Dermis blood vessel endothelial cell (primary cell): ENCODE measurements at regions not wholly inside any gene's neighbourhood (a gene's known extent, or its start where the extent isn't known, plus 50 kb on each side); places are given as distances from the start of the nearest gene placed in this dataset.
"Not testable (repeated sequence)": the region's sequence is repeated elsewhere in the genome, so short reads cannot be mapped to it uniquely, and the experiment has no call there.

Source experiments
- DNase-seq: peaks from one replicate; pipeline ENCODE4 v3.0.0; 2010

DNA sequence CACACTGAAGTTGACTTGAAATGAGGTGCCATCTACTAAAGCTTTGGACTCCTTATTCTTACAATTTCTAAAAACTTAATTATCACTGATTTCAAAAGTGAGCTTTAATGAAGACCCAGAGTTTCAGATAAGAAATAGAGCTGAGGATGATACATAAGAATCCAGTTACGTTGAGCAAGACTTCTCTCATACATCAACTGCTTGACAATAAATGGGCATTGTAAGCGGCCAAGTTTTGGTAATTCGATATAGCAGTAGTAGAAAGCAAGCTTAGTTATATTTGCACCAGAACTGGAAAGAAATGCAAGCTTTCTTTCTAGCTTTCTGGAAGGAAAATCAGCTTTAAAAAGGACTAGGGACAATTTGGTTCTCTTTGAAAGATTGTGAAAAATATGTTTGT is 1359.6 kb downstream of the FSCB start:
- no peak for DNase-seq

DNA sequence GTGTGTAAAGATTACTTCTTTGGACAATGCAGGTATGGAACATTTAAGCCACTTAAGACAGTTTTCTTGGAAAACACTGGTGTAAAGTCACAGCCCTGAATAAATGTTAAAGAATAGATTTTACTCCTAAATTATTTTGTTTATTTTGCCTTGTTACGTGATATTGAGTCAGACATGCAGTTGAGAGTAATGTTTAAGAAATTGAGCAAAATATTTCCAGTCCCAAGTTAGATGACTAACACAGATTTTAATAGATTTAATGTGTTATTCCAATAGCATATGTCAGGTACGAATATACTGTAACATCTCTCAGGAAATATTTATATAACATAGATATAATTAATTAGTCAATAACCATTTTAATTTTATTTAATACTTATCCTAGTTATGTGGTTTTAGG is 1361.7 kb downstream of the FSCB start:
- no peak for DNase-seq

DNA sequence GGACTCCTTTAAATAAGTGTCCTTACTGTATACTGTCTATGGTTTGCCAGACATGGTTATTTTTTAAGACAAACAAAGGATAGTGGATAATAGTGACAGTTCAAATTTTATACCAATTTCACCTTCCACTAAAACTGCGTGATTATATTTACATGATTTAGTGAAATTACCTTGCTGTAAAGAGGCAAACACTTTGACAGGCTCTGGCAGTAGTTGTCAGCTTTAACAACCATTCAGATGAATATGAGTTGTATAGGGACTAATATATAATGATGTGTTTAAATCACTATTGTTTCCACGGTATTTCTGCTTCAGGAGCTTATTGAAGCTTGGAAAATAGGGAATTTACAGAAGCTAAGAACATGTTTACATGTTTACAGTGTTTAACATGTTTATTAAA is 1364.0 kb downstream of the FSCB start:
- DNase-seq: no peak

DNA sequence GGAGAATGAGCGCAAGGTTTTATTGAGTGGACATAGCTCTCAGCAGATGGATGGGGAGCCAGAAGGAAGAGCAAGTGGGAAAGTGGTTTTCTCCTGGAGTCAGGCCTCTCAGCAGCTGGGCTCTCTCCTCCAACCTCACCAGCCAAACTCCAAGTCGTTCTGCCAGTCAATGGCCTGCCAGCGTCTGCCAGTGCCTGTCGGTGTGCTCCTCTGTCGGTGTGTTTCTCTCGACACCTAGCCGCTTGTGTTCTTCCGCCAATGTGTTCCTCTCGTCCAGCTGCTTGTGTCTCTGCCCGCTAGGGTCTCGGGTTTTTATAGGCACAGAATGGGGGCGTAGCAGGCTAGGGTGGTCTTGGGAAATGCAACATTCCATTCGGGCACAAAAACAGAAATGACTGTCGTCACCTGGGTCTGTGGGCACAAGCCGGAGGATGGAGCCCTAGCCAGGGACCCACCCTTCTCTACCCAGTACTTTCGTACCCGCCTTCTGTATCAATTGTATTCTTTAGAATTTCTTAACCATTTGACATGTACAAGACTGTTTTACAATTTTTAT is 1365.4 kb downstream of the FSCB start:
- DNase-seq: no peak

DNA sequence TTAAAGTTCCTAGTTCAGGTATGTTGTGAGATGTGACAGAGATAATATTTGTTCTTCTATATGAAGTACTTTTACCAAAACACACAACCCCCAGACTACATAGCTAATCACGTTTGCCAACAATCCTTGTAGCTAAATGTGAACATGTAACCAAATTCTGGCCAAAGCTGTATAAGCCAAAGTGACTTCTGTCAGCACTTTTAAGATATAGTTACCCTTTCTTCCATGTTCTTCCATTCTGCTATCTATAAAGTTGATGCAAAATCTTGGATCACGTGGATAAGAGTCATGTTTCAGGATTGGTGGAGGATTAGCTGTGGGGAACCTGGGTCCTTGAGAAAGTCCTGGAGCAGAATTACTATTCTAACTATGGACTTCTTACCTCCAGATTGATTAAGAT is 1366.6 kb downstream of the FSCB start:
- DNase-seq: no peak

DNA sequence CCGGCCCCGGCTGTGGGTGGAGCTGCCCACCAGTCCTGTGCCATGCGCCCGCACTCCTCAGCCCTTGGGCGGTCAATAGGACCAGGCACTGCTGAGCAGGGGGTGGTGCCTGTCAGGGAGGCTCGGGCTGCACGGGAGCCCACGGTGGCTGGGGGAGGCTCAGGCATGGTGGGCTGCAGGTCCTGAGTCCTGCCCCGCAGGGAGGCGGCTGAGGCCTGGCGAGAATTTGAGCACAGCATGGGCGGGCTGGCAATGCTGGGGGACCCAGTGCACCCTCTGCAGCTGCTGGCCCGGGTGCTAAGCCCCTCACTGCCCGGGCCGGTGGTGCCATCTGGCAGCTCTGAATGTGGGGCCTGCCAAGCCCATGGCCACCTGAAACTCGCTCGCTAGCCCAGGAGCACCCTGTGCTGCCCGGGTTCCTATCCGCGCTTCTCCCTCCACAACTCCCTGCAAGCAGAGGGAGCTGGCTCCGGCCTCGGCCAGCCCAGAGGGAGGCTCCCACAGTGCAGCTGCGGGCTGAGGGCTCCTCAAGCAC is 1371.1 kb downstream of the FSCB start:
- DNase-seq: no peak

DNA sequence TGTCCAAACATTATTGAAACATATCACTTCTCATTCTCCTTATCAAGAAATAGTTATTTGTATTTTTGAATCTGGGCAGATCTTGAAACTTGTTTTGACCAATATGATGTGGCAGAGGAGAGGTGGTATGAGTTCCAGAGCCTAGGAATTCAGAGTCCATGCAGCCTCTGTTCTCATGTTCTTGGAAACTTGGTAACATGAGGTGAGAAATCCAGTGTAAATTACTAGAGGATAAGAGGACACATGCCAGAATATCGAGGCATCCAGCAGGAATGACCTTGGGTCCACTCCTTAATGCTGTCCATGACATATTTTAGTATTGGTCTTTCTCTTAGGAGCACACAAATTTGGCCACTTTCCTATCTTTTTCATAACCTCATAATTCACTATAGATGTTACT is 1374.6 kb downstream of the FSCB start:
- DNase-seq: no peak

DNA sequence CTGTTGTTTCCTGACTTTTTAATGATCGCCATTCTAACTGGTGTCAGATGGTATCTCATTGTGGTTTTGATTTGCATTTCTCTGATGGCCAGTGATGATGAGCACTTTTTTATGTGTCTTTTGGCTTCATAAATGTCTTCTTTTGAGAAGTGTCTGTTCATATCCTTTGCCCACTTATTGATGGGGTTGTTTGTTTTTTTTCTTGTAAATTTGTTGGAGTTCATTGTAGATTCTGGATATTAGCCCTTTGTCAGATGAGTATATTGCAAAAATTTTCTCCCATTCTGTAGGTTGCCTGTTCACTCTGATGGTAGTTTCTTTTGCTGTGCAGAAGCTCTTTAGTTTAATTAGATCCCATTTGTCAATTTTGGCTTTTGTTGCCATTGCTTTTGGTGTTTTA is 1378.7 kb downstream of the FSCB start:
- not testable (repeated sequence) for DNase-seq

DNA sequence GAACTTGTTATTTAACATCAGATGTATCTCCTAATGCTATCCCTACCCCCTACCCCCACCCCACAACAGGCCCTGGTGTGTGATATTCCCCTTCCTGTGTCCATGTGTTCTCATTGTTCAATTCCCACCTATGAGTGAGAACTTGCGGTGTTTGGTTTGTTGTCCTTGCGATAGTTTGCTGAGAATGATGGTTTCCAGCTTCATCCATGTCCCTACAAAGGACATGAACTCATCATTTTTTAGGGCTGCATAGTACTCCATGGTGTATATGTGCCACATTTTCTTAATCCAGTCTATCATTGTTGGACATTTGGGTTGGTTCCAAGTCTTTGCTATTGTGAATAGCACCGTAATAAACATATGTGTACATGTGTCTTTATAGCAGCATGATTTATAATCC is 1379.2 kb downstream of the FSCB start:
- DNase-seq: not testable (repeated sequence)

DNA sequence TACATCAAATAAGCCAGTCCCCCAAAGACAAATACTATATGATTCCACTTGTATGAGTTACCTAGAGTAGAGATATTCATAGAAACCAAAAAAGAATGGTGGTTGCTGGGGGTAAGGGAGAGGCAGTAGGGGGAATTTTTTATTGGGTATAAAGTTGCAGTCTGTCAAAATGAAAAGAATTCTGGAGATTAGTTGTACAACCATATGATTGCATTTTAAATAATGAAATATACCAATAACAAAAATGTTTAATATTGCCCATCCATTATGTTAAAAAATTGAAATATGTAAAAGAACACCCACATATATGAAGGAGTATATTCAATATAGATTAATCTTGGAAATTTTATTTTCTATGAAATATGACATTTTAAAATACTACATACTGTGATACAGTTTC is 1383.5 kb downstream of the FSCB start:
- no peak for DNase-seq

DNA sequence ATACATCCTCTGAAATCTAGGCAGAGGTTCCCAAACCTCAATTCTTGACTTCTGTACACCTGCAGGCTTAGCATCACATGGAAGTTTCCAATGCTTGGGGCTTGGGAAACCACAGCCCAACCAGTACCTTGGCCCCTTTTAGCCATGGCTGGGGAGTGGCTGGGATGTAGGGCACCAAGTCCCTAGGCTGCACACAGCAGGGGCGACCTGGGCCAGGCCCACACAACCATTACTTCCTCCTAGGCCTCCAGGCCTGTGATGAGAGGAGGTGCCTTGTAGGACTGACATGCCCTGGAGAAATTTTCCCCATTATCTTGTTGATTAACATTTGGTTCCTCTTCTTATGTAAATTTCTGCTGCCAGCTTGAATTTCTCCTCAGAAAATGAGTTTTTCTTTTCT is 1387.4 kb downstream of the FSCB start:
- DNase-seq: no peak

DNA sequence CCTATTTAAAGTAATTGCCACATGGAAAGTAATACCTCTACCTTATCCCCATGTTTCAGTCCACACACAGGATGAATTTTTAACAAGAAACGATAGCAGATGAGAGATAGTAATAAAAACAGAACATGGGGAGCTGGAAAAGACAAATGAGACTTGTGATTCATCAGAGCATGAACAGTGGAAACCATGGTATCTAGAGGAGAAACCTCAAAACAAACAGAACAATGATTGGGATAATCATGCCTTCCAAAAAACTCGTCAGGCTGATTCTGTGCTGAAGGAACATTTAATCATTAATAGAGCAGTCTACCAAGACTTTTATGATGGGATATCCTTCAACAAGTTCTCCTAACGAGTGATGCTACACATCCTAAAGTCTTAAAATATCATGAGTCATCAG is 1390.7 kb downstream of the FSCB start:
- DNase-seq: no peak

DNA sequence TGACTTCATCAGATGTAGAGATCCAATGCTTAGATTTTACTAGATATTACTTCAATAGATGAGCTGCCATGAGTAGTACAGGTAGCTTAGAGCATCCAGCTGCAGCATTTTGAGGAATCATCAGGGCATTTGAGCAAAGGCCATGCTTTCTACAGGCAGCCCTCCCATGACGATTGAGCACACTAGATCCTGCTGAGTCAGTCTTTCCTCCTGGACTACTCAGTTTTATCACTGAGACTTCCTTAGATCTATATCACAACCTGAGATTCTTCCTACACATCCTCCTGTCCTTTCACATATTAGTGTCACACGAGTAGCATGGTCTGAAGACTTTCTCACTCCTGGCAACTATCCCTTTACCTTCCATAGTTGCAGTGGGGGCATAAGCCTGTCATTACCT is 1401.8 kb downstream of the FSCB start:
- DNase-seq: no peak

DNA sequence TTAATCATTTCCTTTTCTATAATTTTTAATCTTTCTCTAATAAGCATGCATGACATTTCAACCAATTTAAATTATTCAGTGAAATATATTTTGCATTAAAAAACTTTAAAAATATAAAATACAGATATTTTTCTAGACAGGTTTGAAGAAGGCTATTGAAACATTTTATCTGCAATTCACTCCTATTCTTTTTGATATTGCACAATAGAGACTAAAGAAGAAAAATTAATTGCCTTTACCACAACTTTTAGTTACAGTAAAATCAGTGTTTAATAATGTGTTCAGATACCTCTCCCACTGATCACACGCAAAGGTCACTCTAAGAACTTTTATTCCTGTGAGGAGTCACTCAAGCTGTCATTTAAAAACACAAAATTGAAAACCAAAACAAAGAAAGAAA is 1416.7 kb downstream of the FSCB start:
- DNase-seq: no peak

DNA sequence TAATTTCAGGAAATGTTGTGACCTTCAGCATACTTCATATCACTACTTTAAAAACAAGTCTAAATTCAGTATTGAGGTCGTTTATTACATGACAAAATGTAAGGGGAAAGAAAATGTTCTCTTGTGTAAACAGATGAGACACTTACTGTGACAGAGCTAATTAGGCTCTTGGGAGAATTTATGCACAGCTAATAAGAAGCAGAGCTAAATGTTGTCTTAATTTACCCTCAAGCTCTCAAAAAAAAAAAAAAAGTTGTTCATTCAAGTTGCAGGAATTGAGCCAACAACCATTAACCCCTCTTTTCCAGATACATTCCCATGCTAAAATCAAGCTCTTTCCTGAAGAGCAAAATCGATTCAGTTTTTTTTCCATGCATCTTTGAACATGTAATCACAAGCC is 1419.4 kb downstream of the FSCB start:
- no peak for DNase-seq

DNA sequence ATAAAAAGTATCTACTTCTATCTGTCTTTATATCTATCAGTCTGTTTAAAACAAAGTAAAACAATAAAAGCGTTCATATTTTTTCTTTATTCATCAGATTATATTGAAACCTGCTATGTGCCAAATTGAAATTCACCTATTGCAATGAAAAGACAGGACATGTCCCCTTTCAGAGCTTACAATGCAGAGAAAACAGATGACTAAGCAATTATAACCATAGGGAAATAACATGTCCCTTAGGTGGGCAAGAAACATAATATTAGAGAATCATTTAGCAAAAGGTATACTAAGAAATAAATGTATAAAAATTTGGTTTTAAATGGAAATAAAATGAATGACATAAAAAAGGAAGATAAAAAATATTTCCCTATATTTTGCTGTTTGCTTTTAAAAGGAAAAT is 1421.3 kb downstream of the FSCB start:
- no peak for DNase-seq

DNA sequence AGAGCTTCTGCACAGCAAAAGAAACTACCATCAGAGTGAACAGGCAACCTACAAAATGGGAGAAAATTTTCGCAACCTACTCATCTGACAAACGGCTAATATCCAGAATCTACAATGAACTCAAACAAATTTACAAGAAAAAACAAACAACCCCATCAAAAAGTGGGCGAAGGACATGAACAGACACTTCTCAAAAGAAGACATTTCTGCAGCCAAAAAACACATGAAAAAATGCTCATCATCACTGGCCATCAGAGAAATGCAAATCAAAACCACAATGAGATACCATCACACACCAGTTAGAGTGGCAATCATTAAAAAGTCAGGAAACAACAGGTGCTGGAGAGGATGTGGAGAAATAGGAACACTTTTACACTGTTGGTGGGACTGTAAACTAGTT is 1439.7 kb downstream of the FSCB start:
- DNase-seq: not testable (repeated sequence)

DNA sequence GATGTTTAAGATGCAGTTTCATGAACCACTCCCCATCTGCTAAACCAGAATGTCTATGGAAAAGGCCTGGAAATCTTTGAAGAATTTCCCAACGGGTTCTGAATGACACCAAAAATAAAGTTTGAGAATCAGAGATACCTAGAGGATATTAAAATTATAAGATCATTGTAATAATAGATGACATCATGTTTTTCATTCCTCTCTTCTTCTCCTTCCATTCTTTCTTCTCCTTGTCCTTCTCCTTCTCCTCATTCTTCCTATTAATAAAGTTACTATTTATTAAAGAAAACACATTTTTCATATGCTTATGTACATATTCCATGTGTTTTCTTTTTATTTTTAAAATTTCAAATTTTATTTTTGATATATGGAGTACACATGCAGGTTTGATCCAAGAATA is 1449.4 kb downstream of the LRFN5 start:
- no peak for DNase-seq

DNA sequence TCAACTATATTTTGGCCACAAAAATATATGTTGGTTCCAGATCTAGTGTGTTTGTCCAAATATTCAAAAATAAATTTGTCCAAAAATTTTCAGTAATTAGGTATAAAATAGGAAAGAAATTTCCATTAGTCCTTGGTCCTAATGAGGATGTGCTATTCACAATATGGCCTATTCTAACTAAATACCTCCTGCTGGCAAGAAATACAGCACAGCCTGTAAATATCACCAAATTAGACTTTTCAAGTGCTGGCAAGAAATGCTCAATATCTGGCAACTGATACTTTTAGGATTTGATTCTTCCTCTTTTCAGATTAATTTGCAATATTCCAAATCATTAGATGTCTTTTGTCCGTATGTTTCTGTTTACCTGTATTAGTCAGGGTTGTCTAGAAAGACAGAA is 1446.2 kb downstream of the LRFN5 start:
- no peak for DNase-seq

DNA sequence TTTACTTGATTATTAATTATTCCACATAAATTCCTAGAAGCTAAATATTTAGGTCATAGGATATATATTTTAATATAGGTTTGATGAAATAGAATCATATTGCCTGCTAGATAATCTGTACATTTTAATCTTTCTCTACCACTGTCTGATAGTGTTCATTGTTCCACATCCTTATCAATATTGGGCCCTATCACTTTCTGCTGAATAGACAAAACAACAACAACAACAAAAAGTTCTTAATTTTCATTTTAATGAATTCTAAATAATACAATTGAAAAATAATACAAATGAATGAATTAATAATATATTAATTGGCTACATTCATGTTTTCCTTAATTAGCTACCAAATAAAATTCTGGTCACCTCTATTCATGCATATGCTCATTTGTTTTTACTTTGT is 1437.2 kb downstream of the LRFN5 start:
- DNase-seq: no peak

DNA sequence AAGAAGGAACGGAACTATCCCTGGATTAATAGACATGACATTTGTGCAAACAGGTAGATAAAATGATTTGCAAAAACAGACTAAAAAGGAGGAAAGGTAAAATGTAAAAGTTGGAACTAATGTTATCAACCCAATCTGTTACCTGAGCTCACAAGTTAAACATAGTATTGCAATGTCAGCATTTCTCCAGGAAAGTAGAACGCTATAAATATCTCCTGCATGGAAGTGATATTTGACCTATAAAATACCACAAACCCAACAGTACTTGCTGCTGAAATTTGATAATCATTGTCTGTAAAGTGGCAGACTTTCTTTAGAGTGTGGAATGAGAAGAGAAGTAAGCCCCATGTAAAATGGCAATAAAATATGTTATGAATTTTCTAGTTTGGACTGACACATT is 1435.7 kb downstream of the LRFN5 start:
- DNase-seq: no peak

DNA sequence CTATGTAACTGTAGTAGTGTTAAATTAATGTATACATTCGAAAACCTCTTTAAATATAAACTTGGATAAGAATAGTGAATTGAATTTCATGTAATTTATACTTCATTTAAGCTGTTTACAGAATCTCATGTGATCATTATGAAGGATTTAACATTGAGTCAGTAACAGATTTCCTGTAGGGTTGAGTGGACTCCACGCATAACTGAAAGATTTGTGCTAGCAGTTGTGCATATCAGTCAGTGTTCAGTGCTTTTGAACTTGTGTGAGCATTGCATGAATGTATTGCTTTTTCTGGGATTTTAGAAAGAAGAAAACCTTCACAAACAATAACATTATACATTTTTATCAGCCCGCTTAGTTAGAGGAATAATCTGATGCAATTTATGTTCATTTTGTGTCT is 1435.3 kb downstream of the LRFN5 start:
- no peak for DNase-seq

DNA sequence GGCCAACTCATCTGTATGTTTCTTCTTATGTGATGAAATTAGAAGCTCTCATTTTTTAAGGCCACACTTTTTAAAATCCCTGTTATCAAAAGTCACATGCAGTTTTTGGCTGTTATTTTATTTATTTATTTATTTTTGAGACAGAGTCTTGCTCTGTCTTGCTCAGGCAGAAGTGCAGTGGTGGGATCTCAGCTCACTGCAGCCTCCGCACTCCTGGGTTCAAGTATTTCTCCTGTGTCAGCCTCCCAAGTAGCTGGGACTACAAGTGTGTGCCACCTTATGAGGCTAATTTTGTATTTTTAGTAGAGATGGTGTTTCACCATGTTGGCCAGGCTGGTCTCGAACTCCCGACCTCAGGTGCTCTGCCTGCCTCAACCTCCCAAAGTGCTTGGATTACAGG is 1434.5 kb downstream of the LRFN5 start:
- no peak for DNase-seq

DNA sequence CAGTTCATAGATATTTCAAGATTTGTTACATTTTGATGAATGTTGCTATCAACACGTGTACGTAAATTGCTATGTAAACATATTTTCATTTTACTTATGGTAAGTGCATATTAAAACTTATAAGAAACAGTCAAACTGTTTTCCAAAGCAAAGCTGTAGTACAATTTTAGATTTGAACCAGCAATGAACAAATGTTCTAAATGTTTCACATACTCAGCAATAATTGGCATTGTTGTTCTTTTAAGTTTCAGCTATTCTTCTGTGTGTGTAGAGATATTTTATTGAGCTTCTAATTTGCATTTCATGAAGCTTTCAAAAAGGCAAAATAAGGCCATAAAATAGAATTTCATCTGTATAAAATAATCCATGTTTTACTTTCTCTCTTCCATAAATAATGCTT is 1433.2 kb downstream of the LRFN5 start:
- no peak for DNase-seq

DNA sequence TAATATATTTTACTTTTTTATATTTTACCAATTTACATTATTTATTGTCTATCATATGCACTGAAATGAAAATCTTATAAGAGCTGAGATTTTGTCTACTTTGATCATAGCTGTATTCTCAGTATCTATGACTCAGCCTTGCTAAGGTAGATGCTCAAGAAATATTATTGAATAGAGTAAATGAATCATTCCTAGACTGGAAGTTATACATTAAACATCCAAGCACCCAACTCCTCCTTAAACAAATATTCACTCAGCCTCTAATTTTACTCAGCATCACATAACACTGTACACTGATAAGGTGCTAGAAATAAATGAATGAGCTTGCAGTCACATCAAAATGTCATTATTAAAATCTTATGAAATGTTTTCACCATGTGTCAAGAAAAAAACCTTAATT is 1424.9 kb downstream of the LRFN5 start:
- DNase-seq: no peak
